ENCODE measurements at regions not wholly inside any gene's neighbourhood (a gene's known extent, or its start where the extent isn't known, plus 50 kb on each side); places are given as distances from the start of the nearest gene placed in this dataset.

- no peak for DNase-seq (ENCODE audit: low read depth in 3 of 3, low spot score in 1 of 3)
Observed at GRCh38 chr11:122241566-122241965, 125.6 kb upstream of the BLID start.

GRCh38 chr11:122240638-122241037, 124.6 kb upstream of the BLID start:
- no peak for DNase-seq (ENCODE audit: low read depth in 3 of 3, low spot score in 1 of 3)

- no peak for DNase-seq (ENCODE audit: low read depth in 3 of 3, low spot score in 1 of 3)
Observed at GRCh38 chr11:122235615-122236014, 119.6 kb upstream of the BLID start.

- DNase-seq (ENCODE audit: low read depth in 3 of 3, low spot score in 1 of 3): no peak
Observed at GRCh38 chr11:122234780-122235179, 118.8 kb upstream of the BLID start.

- no peak for DNase-seq (ENCODE audit: low read depth in 3 of 3, low spot score in 1 of 3)
Observed at GRCh38 chr11:122234257-122234656, 118.2 kb upstream of the BLID start.

GRCh38 chr11:122232985-122233384, 117.0 kb upstream of the BLID start:
- DNase-seq (ENCODE audit: low read depth in 3 of 3, low spot score in 1 of 3): no peak

- no peak for DNase-seq (ENCODE audit: low read depth in 3 of 3, low spot score in 1 of 3)
Observed at GRCh38 chr11:122230385-122230755, 114.4 kb upstream of the BLID start.

GRCh38 chr11:122229481-122230384, 113.7 kb upstream of the BLID start:
- DNase-seq (ENCODE audit: low read depth in 3 of 3, low spot score in 1 of 3): no peak

GRCh38 chr11:122229078-122229477, 113.1 kb upstream of the BLID start:
- no peak for DNase-seq (ENCODE audit: low read depth in 3 of 3, low spot score in 1 of 3)

- no peak for DNase-seq (ENCODE audit: low read depth in 3 of 3, low spot score in 1 of 3)
Observed at GRCh38 chr11:122226810-122227379, 110.9 kb upstream of the BLID start.

- no peak for DNase-seq (ENCODE audit: low read depth in 3 of 3, low spot score in 1 of 3)
Observed at GRCh38 chr11:122224867-122225266, 108.9 kb upstream of the BLID start.

- no peak for DNase-seq (ENCODE audit: low read depth in 3 of 3, low spot score in 1 of 3)
Observed at GRCh38 chr11:122220321-122220720, 104.3 kb upstream of the BLID start.

- no peak for DNase-seq (ENCODE audit: low read depth in 3 of 3, low spot score in 1 of 3)
Observed at GRCh38 chr11:122219791-122220190, 103.8 kb upstream of the BLID start.

- peak in 1 of 3 donors; percentile 2 for DNase-seq (ENCODE audit: low read depth in 3 of 3, low spot score in 1 of 3)
Observed at GRCh38 chr11:122215244-122215992, 99.4 kb upstream of the BLID start.

- no peak for DNase-seq (ENCODE audit: low read depth in 3 of 3, low spot score in 1 of 3)
Observed at GRCh38 chr11:122214567-122214966, 98.6 kb upstream of the BLID start.

GRCh38 chr11:122214080-122214479, 98.1 kb upstream of the BLID start:
- no peak for DNase-seq (ENCODE audit: low read depth in 3 of 3, low spot score in 1 of 3)

GRCh38 chr11:122213171-122213570, 97.2 kb upstream of the BLID start:
- no peak for DNase-seq (ENCODE audit: low read depth in 3 of 3, low spot score in 1 of 3)

GRCh38 chr11:122210367-122210997, 94.5 kb upstream of the BLID start:
- DNase-seq (ENCODE audit: low read depth in 3 of 3, low spot score in 1 of 3): no peak

- DNase-seq (ENCODE audit: low read depth in 3 of 3, low spot score in 1 of 3): no peak
Observed at GRCh38 chr11:122209619-122210366, 93.8 kb upstream of the BLID start.

GRCh38 chr11:122207921-122208764, 92.1 kb upstream of the BLID start:
- no peak for DNase-seq (ENCODE audit: low read depth in 3 of 3, low spot score in 1 of 3)
